Activated CD8-positive, alpha-beta memory T cell treated with anti-CD3 and anti-CD28 coated beads, Interleukin-2, amount 50 U/mL, for 4 hours (primary cell): ENCODE measurements at regions not wholly inside any gene's neighbourhood (a gene's known extent, or its start where the extent isn't known, plus 50 kb on each side); places are given as distances from the start of the nearest gene placed in this dataset.

Experiments used
- DNase-seq: peaks from one replicate; pipeline ENCODE4 v3.0.0-alpha.2; 2020

- DNase-seq = no peak
Measured at GRCh38 chr11:116527180-116527991, 245.4 kb downstream of the BUD13 start.

GRCh38 chr11:116525961-116526495, 246.8 kb downstream of the BUD13 start:
- DNase-seq = no peak

- DNase-seq = no peak
Measured at GRCh38 chr11:116519499-116519898, 253.3 kb downstream of the BUD13 start.

- DNase-seq = no peak
Measured at GRCh38 chr11:116518141-116518540, 254.6 kb downstream of the BUD13 start.

GRCh38 chr11:116517584-116517983, 255.2 kb downstream of the BUD13 start:
- DNase-seq = no peak

- no peak for DNase-seq
Measured at GRCh38 chr11:116517077-116517476, 255.7 kb downstream of the BUD13 start.

- no peak for DNase-seq
Measured at GRCh38 chr11:116515664-116516184, 257.1 kb downstream of the BUD13 start.

GRCh38 chr11:116513894-116514293, 258.9 kb downstream of the BUD13 start:
- no peak for DNase-seq

GRCh38 chr11:116513278-116513823, 259.4 kb downstream of the BUD13 start:
- DNase-seq = no peak

- no peak for DNase-seq
Measured at GRCh38 chr11:116512841-116513240, 259.9 kb downstream of the BUD13 start.

GRCh38 chr11:116511684-116512083, 261.1 kb downstream of the BUD13 start:
- DNase-seq = no peak

GRCh38 chr11:116510886-116511650, 261.7 kb downstream of the BUD13 start:
- DNase-seq = no peak

- DNase-seq = no peak
Measured at GRCh38 chr11:116510166-116510565, 262.6 kb downstream of the BUD13 start.

- no peak for DNase-seq
Measured at GRCh38 chr11:116509551-116509950, 263.2 kb downstream of the BUD13 start.

- DNase-seq = no peak
Measured at GRCh38 chr11:116507849-116508695, 264.7 kb downstream of the BUD13 start.

- DNase-seq = no peak
Measured at GRCh38 chr11:116507016-116507415, 265.8 kb downstream of the BUD13 start.

GRCh38 chr11:116506263-116506825, 266.4 kb downstream of the BUD13 start:
- DNase-seq = no peak

GRCh38 chr11:116505298-116506262, 267.2 kb downstream of the BUD13 start:
- no peak for DNase-seq

- DNase-seq = no peak
Measured at GRCh38 chr11:116504541-116505297, 268.1 kb downstream of the BUD13 start.
